ENCODE measurements at regions not wholly inside any gene's neighbourhood (a gene's known extent, or its start where the extent isn't known, plus 50 kb on each side); places are given as distances from the start of the nearest gene placed in this dataset.
A peak's percentile ranks its signal among the peaks of the same experiment; 100 is the strongest.

- ATAC-seq (peak in 6 of 8 donors; percentile 33 to 89 (median 68)), DNase-seq (no peak)
- Histone ChIP-seq H3K36me3 (no peaks in the 10 kb centered on the region), H3K27ac (peak overlapping the region in 5 of 10 donors; percentile 3 to 63 (median 21)), H3K4me3 (peak overlapping the region in 1 of 10 donors; percentile 22), H3K9me3 (peaks cover 0 to 7% (median 0%) of the 10 kb centered on the region in 11 donors), H3K27me3 (no peaks in the 10 kb centered on the region), H3K4me1 (peaks cover 0 to 23% (median 0%) of the 10 kb centered on the region in 9 donors)
- intact Hi-C loops (cut with DNase I), result no loop called here
- 61 to 70% methylated on average over 10 of the region's 10 CpGs for WGBS, 2 donors
- no peak for TF ChIP-seq CTCF (IDR thresholded peaks at IDR 0.05)
These were observed 86.5 kb upstream of the ARRDC3 start for GRCh38 chr5:91469517-91470165.

GRCh38 chr5:91468651-91469422 is 85.7 kb upstream of the ARRDC3 start:
- no peak for TF ChIP-seq CTCF (IDR thresholded peaks at IDR 0.05)
- H3K4me3 ChIP-seq, result peak overlapping the region in 1 of 10 donors; percentile 22
- no peaks in the 10 kb centered on the region for H3K27me3 ChIP-seq
- intact Hi-C loops (cut with DNase I), result no loop called here
- H3K4me1 ChIP-seq, result peaks cover 0 to 23% (median 0%) of the 10 kb centered on the region in 9 donors
- H3K27ac ChIP-seq, result peak overlapping the region in 2 of 10 donors; percentile 3 to 63
- ATAC-seq (peak in 2 of 8 donors; percentile 70 to 74), DNase-seq (no peak)
- 68 to 73% methylated on average over 7 of the region's 7 CpGs for WGBS, 2 donors
- H3K9me3 ChIP-seq, result peaks cover 0 to 7% (median 0%) of the 10 kb centered on the region in 11 donors
- H3K36me3 ChIP-seq, result no peaks in the 10 kb centered on the region

- 91 to 92% methylated on average over 4 of the region's 4 CpGs for WGBS, 2 donors
- no peak for TF ChIP-seq CTCF (IDR thresholded peaks at IDR 0.05)
- Histone ChIP-seq H3K9me3 (peaks cover 0 to 7% (median 0%) of the 10 kb centered on the region in 11 donors), H3K4me1 (peaks cover 0 to 18% (median 0%) of the 10 kb centered on the region in 9 donors), H3K27ac (no peak overlapping the region), H3K36me3 (no peaks in the 10 kb centered on the region), H3K4me3 (no peak overlapping the region), H3K27me3 (no peaks in the 10 kb centered on the region)
- DNase-seq (no peak), ATAC-seq (no peak)
- intact Hi-C loops (cut with DNase I), result no loop called here
These were observed 81.9 kb upstream of the ARRDC3 start for GRCh38 chr5:91464886-91465646.

DNA sequence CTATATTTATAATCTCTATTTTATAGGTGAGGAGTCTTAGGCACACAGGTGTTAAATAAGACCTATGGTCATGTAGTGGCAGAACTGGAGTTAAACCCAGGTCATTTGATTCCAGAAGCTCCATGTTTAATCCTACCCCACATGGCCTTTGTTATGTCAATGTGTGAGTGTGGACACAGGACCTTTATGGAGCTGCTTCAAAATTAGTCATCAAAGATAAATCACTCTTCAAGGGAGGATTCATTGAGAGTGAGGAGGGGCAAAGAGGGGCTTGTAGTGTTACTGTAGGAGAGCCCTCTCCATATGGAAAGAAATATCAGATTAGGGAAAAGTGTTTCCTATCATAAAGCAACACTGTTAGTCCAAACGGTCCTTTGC is 74.6 kb upstream of the ARRDC3 start:
- no peak for TF ChIP-seq CTCF (IDR thresholded peaks at IDR 0.05)
- intact Hi-C loops (cut with DNase I), result no loop called here
- ATAC-seq (no peak), DNase-seq (no peak)
- Histone ChIP-seq H3K27me3 (no peaks in the 10 kb centered on the region), H3K4me1 (no peaks in the 10 kb centered on the region), H3K27ac (no peak overlapping the region), H3K36me3 (no peaks in the 10 kb centered on the region), H3K4me3 (no peak overlapping the region), H3K9me3 (peaks cover 0 to 8% (median 0%) of the 10 kb centered on the region in 11 donors)
- WGBS, 2 donors, result 73 to 83% methylated on average over 1 of the region's 1 CpG

All from heart right ventricle (tissue), 16 donors.